AG10803 (cell line): ENCODE measurements at regions not wholly inside any gene's neighbourhood (a gene's known extent, or its start where the extent isn't known, plus 50 kb on each side); places are given as distances from the start of the nearest gene placed in this dataset.

ENCODE experiments used
- DNase-seq: peaks from one replicate; pipeline ENCODE4 v3.0.0; 2010; ENCODE audit warnings: low read depth
- H3K4me3 ChIP-seq: 2 replicates; pipeline ENCODE4 v1.5.1; 2011; ENCODE audit warnings: mild to moderate bottlenecking, low read length, control low read depth
- TF ChIP-seq, protein P1 (sequence below): conservative IDR thresholded peaks from 2 replicates; pipeline ENCODE4 v1.5.1; 2011; ENCODE audit warnings: mild to moderate bottlenecking, low read length, control low read depth, inconsistent platforms

DNA sequence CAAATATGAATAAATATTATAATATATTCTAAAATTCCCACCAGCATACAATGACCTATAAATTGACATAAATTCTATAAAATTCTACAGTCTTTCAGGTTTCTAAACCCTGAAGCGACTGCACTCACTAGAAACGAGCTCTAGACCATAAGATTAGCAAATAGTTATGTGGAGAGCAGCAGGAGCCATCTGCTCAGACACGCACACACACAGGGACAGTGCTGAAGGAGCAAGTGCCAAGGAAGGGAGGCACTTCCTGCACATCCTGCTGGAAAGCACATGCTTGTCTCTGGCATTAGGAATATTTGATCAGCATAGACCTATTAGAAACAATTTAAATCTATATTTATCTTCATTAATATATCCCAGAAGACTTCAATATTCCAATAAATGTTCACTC lies 713.9 kb upstream of the CDH2 start:
- TF ChIP-seq, protein P1, sequence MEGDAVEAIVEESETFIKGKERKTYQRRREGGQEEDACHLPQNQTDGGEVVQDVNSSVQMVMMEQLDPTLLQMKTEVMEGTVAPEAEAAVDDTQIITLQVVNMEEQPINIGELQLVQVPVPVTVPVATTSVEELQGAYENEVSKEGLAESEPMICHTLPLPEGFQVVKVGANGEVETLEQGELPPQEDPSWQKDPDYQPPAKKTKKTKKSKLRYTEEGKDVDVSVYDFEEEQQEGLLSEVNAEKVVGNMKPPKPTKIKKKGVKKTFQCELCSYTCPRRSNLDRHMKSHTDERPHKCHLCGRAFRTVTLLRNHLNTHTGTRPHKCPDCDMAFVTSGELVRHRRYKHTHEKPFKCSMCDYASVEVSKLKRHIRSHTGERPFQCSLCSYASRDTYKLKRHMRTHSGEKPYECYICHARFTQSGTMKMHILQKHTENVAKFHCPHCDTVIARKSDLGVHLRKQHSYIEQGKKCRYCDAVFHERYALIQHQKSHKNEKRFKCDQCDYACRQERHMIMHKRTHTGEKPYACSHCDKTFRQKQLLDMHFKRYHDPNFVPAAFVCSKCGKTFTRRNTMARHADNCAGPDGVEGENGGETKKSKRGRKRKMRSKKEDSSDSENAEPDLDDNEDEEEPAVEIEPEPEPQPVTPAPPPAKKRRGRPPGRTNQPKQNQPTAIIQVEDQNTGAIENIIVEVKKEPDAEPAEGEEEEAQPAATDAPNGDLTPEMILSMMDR, result no peak
- DNase-seq, result peak; percentile 20
- H3K4me3 ChIP-seq, result no peak overlapping the region

DNA sequence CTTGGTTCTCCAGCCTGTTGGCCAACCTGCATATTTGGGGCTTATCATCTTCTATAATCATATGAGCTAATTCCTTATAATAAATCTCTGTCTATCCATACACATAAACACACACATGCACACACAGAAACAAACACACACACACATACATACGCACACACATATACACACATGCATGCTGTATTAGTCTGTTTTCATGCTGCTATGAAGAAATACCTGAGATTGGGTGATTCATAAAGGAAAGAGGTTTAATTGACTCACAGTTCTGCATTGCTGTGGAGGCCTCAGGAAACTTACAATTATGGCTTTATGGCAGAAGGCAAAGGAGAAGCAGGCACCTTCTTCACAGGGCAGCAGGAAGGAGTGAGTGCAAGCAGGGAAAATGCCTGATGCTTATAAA lies 707.4 kb upstream of the CDH2 start:
- TF ChIP-seq, protein P1, result no peak
- DNase-seq, result no peak

DNA sequence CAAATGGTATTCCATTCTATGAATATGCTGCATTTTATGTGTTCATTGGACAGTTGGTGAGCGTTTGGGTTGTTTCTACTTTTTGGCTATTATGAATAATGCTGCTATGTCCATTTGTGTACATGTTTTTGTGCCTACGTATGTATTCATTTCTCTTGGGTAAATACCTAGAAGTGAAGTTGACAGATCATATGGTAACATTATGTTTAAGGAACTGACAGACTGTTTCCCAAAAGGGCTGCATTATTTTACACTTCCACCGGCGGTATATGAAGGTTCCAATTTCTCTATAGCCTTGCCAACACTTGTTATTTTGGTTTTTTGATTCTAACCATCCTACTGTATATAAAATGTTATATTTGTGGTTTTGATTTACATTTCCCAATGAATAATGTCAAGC lies 703.9 kb upstream of the CDH2 start:
- no peak overlapping the region for H3K4me3 ChIP-seq
- no peak for DNase-seq
- TF ChIP-seq, protein P1, result no peak

More for the DNA sequence above, 707.4 kb upstream of the CDH2 start:
- no peak overlapping the region for H3K4me3 ChIP-seq

DNA sequence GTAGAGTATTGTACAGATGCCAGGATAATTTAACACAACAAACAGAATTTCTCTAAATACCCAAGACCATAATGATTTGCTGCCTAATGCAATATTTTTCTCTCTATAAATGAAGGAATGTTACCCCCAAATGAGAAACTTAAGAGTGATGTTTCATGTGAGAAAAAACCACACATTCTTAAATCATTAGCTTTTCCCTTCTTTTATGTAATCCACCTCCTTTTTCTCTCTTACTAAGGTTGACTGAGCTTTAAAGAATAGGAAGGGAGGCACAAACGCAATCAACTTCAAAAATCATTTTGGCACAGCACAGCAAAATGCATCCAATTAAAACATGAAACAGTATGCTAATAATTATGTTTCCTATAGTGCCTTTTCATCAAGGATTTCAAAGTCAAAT lies 698.1 kb upstream of the CDH2 start:
- peak; percentile 56 for DNase-seq
- TF ChIP-seq, protein P1, result no peak
- H3K4me3 ChIP-seq, result no peak overlapping the region

DNA sequence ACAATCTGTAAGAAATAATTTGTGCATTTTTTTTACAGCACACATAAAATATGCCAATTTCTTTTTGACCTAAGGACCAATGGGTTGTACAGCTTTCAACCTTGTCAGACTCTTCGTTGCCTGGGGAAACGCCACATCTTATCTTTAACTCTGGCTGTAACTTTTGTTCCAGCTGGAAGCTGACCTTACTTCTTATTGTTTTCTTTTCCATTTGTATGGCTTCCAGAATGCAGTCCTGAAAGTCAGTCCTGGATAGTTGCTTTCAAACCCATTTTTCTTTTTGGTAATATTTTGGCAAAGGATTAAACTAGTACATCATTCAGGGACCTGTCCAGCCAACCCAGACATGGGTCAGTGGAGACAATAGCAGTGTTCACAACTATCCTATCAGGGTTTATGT lies 686.5 kb upstream of the CDH2 start:
- H3K4me3 ChIP-seq, result no peak overlapping the region
- TF ChIP-seq, protein P1, result no peak
- no peak for DNase-seq

DNA sequence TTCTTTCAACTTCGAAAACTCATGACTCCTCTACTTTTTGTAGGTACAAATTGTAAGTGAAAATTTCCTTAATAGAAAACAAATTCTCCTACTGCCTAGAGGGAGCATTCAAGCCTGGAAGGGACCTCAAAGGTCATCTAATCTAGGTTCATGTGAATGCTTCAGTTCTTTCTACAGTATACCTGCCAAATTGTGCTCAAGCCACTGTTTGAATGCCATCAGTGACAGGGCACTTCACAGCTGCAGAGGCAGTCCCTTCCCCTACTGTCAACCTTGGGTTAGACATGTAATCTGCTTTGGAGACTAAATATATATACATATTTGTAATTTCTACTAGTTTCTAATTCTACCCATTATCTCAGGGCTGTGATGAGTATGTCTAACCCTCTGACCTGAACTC lies 681.3 kb upstream of the CDH2 start:
- no peak overlapping the region for H3K4me3 ChIP-seq
- TF ChIP-seq, protein P1, result no peak
- DNase-seq, result no peak

DNA sequence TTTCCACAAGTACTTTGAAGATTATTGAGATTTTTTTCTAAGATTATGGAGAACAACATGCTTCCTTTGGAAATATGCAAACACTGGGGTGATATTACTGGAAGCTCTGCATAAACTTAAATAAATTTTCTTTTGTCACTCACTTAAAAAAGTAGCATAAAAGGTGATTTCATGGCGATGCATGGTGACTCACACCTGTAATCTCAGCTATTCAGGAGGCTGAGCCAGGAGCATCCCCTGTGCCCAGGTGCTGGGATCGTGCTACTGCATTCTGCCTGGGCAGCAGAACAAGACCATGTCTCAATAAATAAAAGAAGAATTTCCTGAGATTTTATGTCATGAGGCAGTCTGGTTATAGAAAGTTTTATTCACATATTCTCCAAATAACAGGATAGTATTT lies 679.1 kb upstream of the CDH2 start:
- DNase-seq, result no peak
- no peak overlapping the region for H3K4me3 ChIP-seq
- TF ChIP-seq, protein P1, result no peak
